PC-3 (cell line): ENCODE measurements at regions not wholly inside any gene's neighbourhood (a gene's known extent, or its start where the extent isn't known, plus 50 kb on each side); places are given as distances from the start of the nearest gene placed in this dataset.
"Not testable (repeated sequence)": the region's sequence is repeated elsewhere in the genome, so short reads cannot be mapped to it uniquely, and the experiment has no call there.

Experiments used
- ATAC-seq: fragments of 200-7000 bp; cut with Tn5 transposase; 2 replicates; pipeline ENCODE4 v1.9.1; 2020; ENCODE audit warnings: mild to moderate bottlenecking, moderate library complexity
- BruUV-seq: library from RNA; stranded (reverse); fragments of 400-500 nt; replicated peaks from 2 replicates; lab custom pipeline; 2021; lab: Mats Ljungman, UMichigan
- CTCF ChIA-PET: fragments of 300-600 bp; sonication (Branson Sonifier 250); formaldehyde crosslinking; loops from one replicate; lab custom pipeline; 2022; ENCODE audit warnings: antibody characterized with exemption; lab: Charles Lee
- POLR2A ChIA-PET: fragments of 300-600 bp; sonication (Branson Sonifier 250); formaldehyde crosslinking; loops from one replicate; lab custom pipeline; 2022; ENCODE audit warnings: antibody characterized with exemption; ENCODE audit not compliant: unreplicated experiment; lab: Charles Lee
- DNase-seq: peaks from one replicate; pipeline ENCODE4 v3.0.0-alpha.2; 2015
- H2AFZ ChIP-seq: fragments of 300-600 bp; sonication (generic); 2 replicates; pipeline ENCODE4 v1.6.0; 2016; ENCODE audit warnings: antibody characterized with exemption, low read length
- H3F3A ChIP-seq: fragments of 300-600 bp; sonication (generic); one replicate; pipeline ENCODE4 v1.6.0; 2017; ENCODE audit warnings: antibody characterized with exemption, low read length, control low read depth, mild to moderate bottlenecking; ENCODE audit not compliant: unreplicated experiment
- H3K27ac ChIP-seq: fragments of 300-600 bp; sonication (generic); 2 replicates; pipeline ENCODE4 v1.5.1; 2016; ENCODE audit warnings: mild to moderate bottlenecking, low read length
- H3K27me3 ChIP-seq: fragments of 300-600 bp; sonication (generic); 2 replicates; pipeline ENCODE4 v1.6.1; 2016; ENCODE audit warnings: low read length, mixed read lengths
- H3K36me3 ChIP-seq: fragments of 300-600 bp; sonication (generic); 2 replicates; pipeline ENCODE4 v1.6.1; 2016; ENCODE audit warnings: low read depth, mixed run types, low read length, mixed read lengths
- H3K4me1 ChIP-seq: fragments of 300-600 bp; sonication (generic); 2 replicates; pipeline ENCODE4 v1.5.1; 2016; ENCODE audit warnings: low read length; ENCODE audit not compliant: insufficient read depth
- H3K4me2 ChIP-seq: fragments of 300-600 bp; sonication (generic); 2 replicates; pipeline ENCODE4 v1.6.0; 2016; ENCODE audit warnings: low read length
- H3K4me3 ChIP-seq: fragments of 300-600 bp; sonication (generic); 2 replicates; pipeline ENCODE4 v1.5.1; 2016; ENCODE audit warnings: mild to moderate bottlenecking, low read length, mixed read lengths
- H3K79me2 ChIP-seq: fragments of 300-600 bp; sonication (generic); 2 replicates; pipeline ENCODE4 v1.6.1; 2017; ENCODE audit warnings: low read length, mixed read lengths
- H3K9ac ChIP-seq: fragments of 300-600 bp; sonication (generic); 2 replicates; pipeline ENCODE4 v1.6.0; 2016; ENCODE audit warnings: mild to moderate bottlenecking, low read length
- H3K9me2 ChIP-seq: fragments of 300-600 bp; sonication (generic); replicated peaks from 2 replicates; pipeline ENCODE4 v1.6.1; 2016; ENCODE audit warnings: mixed run types, low read length, mixed read lengths
- H3K9me3 ChIP-seq: fragments of 300-600 bp; sonication (generic); 2 replicates; pipeline ENCODE4 v1.6.1; 2016; ENCODE audit warnings: low read length, mixed read lengths
- H4K20me1 ChIP-seq: fragments of 300-600 bp; sonication (generic); 2 replicates; pipeline ENCODE4 v1.6.1; 2016; ENCODE audit warnings: low read length, mixed read lengths
- EZH2 ChIP-seq: fragments of 300-600 bp; sonication (generic); IDR thresholded peaks from one replicate; pipeline ENCODE4 v1.6.1; 2017; ENCODE audit warnings: antibody characterized with exemption, mild to moderate bottlenecking, low read length; ENCODE audit not compliant: unreplicated experiment
- EZH2phosphoT487 ChIP-seq: fragments of 300-600 bp; sonication (generic); IDR thresholded peaks from 2 replicates; pipeline ENCODE4 v1.6.1; 2018; ENCODE audit warnings: mild to moderate bottlenecking, antibody characterized with exemption, low read length, borderline replicate concordance
- intact Hi-C: fragments of 100-400 bp; cut with micrococcal nuclease; formaldehyde crosslinking; loops from 2 replicates; pipeline ENCODE4 v1.9.0; 2023
- TF ChIP-seq, protein P1 (sequence below): fragments of 300-600 bp; sonication (generic); conservative IDR thresholded peaks from 2 replicates; pipeline ENCODE4 v1.5.1; 2017; ENCODE audit warnings: antibody characterized with exemption, low read depth, mild to moderate bottlenecking, low read length

- DNase-seq = no peak
- no TSS peak for BruUV-seq
- Histone ChIP-seq H3K4me3 (no peak overlapping the region), H4K20me1 (no peaks in the 10 kb centered on the region), H3F3A (no peaks in the 10 kb centered on the region), H3K4me1 (no peaks in the 10 kb centered on the region), H3K4me2 (no peak overlapping the region), H3K9me2 (no peaks in the 10 kb centered on the region), H3K79me2 (no peaks in the 10 kb centered on the region), H3K36me3 (no peaks in the 10 kb centered on the region), H3K9me3 (peaks cover 28% of the 10 kb centered on the region; the same call in 1 of the 2 replicates), H2AFZ (no peak overlapping the region), H3K9ac (no peak overlapping the region), H3K27me3 (no peaks in the 10 kb centered on the region; the same call in 1 of the 2 replicates), H3K27ac (no peak overlapping the region)
- intact Hi-C loops = no loop called here
- TF ChIP-seq, protein P1, sequence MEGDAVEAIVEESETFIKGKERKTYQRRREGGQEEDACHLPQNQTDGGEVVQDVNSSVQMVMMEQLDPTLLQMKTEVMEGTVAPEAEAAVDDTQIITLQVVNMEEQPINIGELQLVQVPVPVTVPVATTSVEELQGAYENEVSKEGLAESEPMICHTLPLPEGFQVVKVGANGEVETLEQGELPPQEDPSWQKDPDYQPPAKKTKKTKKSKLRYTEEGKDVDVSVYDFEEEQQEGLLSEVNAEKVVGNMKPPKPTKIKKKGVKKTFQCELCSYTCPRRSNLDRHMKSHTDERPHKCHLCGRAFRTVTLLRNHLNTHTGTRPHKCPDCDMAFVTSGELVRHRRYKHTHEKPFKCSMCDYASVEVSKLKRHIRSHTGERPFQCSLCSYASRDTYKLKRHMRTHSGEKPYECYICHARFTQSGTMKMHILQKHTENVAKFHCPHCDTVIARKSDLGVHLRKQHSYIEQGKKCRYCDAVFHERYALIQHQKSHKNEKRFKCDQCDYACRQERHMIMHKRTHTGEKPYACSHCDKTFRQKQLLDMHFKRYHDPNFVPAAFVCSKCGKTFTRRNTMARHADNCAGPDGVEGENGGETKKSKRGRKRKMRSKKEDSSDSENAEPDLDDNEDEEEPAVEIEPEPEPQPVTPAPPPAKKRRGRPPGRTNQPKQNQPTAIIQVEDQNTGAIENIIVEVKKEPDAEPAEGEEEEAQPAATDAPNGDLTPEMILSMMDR = no peak
- TF ChIP-seq EZH2phosphoT487 (no peak), EZH2 (no peak)
- POLR2A ChIA-PET = no interaction called here
- CTCF ChIA-PET = no interaction called here
- no peak for ATAC-seq
Measured at GRCh38 chr20:55934146-55934545, 71.2 kb downstream of the CBLN4 start.

DNA sequence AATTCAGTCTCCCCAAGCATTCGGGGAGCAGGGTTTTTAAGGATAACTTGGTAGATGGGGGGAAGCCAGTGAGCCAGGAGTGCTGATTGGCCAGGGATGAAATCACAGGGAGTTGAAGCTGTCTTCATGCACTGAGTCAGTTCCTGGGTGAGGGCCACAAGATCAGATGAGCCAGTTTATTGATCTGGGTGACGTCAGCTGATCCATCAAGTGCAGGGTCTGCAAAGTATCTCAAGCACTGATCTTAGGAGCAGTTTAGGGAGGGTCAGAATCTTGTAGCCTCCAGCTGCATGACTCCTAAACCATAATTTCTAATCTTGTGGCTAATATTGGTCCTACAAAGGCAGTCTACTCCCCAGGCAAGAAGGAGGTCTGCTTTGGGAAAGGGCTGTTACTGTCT is 74.4 kb downstream of the CBLN4 start:
- H2AFZ ChIP-seq, intact Hi-C loops, ATAC-seq, CTCF ChIA-PET, H3K27ac ChIP-seq, POLR2A ChIA-PET, H3K9ac ChIP-seq, H3K4me3 ChIP-seq, H3K4me1 ChIP-seq, H3K4me2 ChIP-seq, H3K9me2 ChIP-seq, H3K79me2 ChIP-seq, BruUV-seq, H3K36me3 ChIP-seq, DNase-seq, H4K20me1 ChIP-seq, H3K27me3 ChIP-seq, H3F3A ChIP-seq: not testable (repeated sequence)
- peaks cover 35% of the 10 kb centered on the region; the same call in 1 of the 2 replicates for H3K9me3 ChIP-seq

- no peak overlapping the region for H3K4me2 ChIP-seq
- no peaks in the 10 kb centered on the region for H4K20me1 ChIP-seq
- H3K27me3 ChIP-seq = no peaks in the 10 kb centered on the region; the same call in 1 of the 2 replicates
- no peak overlapping the region for H3K4me3 ChIP-seq
- no peak overlapping the region for H3K27ac ChIP-seq
- TF ChIP-seq, protein P1 = no peak
- TF ChIP-seq EZH2 (no peak), EZH2phosphoT487 (no peak)
- no peak for ATAC-seq
- H2AFZ ChIP-seq = no peak overlapping the region
- H3K4me1 ChIP-seq = no peaks in the 10 kb centered on the region
- no peaks in the 10 kb centered on the region for H3K9me2 ChIP-seq
- ChIA-PET CTCF (no interaction called here), POLR2A (no interaction called here)
- no peak overlapping the region for H3K9ac ChIP-seq
- peaks cover 40% of the 10 kb centered on the region for H3K9me3 ChIP-seq
- no peaks in the 10 kb centered on the region for H3K79me2 ChIP-seq
- H3F3A ChIP-seq = no peaks in the 10 kb centered on the region
- BruUV-seq = no TSS peak
- intact Hi-C loops = no loop called here
- no peaks in the 10 kb centered on the region for H3K36me3 ChIP-seq
- DNase-seq = no peak
Measured at GRCh38 chr20:55928266-55928665, 77.1 kb downstream of the CBLN4 start.
